Right lobe of liver (tissue), 4 donors: ENCODE measurements at regions not wholly inside any gene's neighbourhood (a gene's known extent, or its start where the extent isn't known, plus 50 kb on each side); places are given as distances from the start of the nearest gene placed in this dataset.

Experiments
- CTCF ChIP-seq, 4 donors: fragments of 200-600 bp in 3 of 4; fragments of 450-650 bp in 1 of 4; IDR thresholded peaks; one replicate each; pipeline versions ENCODE4 v1.5.1 to v1.8.0; 2016 to 2022; ENCODE audit warnings: antibody characterized with exemption in 4 of 4, mild to moderate bottlenecking in 2 of 4
- POLR2A ChIP-seq: fragments of 450-650 bp; IDR thresholded peaks from one replicate; pipeline ENCODE4 v1.6.1; 2017; ENCODE audit warnings: antibody characterized with exemption, mild to moderate bottlenecking
- donor health status: DM: no; HTN: no; CAD: no.
- donor health status: DM: no; HTN: no; CAD: no.
- donor health status: DM: no; HTN: yes; CAD: no.

- TF ChIP-seq CTCF (IDR thresholded peaks at IDR 0.05) (no peak), POLR2A (no peak)
Observed at GRCh38 chr19:33962161-33962560, 165.5 kb downstream of the KCTD15 start.
